ENCODE measurements at regions not wholly inside any gene's neighbourhood (a gene's known extent, or its start where the extent isn't known, plus 50 kb on each side); places are given as distances from the start of the nearest gene placed in this dataset.

DNA sequence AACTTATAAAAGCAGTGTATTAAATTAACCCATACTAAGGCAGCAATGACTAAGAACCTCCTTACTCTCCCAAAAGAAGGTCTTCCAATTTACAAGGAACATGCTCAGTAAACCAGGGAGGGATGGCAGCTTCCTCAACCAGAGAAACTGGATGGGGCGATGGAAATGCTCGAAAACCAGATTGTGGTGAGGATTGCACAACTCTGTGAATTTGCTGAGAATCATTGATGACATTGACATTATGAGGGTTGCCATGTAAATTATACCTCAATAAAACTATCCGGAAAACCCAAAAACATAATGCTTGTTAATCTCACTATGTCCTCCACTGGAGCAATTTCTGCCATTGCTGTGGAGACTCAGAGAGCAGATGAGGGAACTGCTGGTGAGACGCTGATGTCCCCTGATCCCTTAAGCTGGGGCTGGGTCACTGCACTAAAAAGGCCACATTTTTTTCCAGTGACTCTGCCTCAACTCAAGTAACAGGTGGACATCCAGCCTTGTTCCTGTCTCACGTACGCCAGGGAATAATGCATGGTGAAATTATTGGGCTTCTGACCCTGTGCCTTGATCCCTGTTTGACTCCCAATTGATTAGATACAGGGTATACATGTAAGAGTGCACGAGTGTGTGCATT lies 288.3 kb downstream of the CYP26B1 start:
- 76% methylated on average over 5 of the region's 7 CpGs for WGBS (ENCODE audit: insufficient coverage, low coverage, low lambda C conversion rate, missing lambda C conversion rate)
- no peak for TF ChIP-seq POLR2A (IDR thresholded peaks at IDR 0.05)
- TF ChIP-seq CTCF (IDR thresholded peaks at IDR 0.05), result no peak
- ATAC-seq, result no peak
- no peak for DNase-seq
- no peaks in the 10 kb centered on the region for H3K4me1 ChIP-seq
- intact Hi-C loops (cut with DNase I), result no loop called here
- H3K9me3 ChIP-seq, result no peaks in the 10 kb centered on the region
- no peaks in the 10 kb centered on the region for H3K36me3 ChIP-seq
- no peak overlapping the region for H3K27ac ChIP-seq
- H3K27me3 ChIP-seq, result no peaks in the 10 kb centered on the region
- no peak overlapping the region for H3K4me3 ChIP-seq

DNA sequence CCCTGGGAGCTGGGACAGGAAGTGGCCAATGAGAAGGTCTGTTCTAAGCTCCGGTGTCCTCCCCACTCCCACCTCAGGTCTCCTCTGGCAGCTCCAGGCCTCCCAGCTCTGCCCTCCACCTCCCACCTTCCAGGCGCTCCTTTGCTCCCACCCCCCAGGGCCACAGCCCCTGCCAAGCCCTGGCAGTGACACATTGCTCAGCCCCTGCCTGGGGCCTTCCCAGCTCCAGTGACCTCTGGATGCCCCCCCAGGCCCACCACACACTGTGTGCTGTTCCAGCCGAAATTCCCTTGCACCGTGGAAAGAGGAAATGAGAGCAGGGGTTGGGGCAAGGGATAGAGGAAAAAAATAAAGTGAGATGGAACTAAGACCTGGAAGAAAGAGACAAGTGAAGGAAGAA lies 289.6 kb downstream of the CYP26B1 start:
- no peak overlapping the region for H3K4me3 ChIP-seq
- H3K27me3 ChIP-seq, result no peaks in the 10 kb centered on the region
- DNase-seq (no peak), ATAC-seq (no peak)
- no peaks in the 10 kb centered on the region for H3K9me3 ChIP-seq
- H3K36me3 ChIP-seq, result no peaks in the 10 kb centered on the region
- no peak overlapping the region for H3K27ac ChIP-seq
- H3K4me1 ChIP-seq, result no peaks in the 10 kb centered on the region
- 23% methylated on average over 2 of the region's 4 CpGs for WGBS (ENCODE audit: insufficient coverage, low coverage, low lambda C conversion rate, missing lambda C conversion rate)
- intact Hi-C loops (cut with DNase I), result no loop called here
- TF ChIP-seq POLR2A (IDR thresholded peaks at IDR 0.05) (no peak), CTCF (IDR thresholded peaks at IDR 0.05) (no peak)

DNA sequence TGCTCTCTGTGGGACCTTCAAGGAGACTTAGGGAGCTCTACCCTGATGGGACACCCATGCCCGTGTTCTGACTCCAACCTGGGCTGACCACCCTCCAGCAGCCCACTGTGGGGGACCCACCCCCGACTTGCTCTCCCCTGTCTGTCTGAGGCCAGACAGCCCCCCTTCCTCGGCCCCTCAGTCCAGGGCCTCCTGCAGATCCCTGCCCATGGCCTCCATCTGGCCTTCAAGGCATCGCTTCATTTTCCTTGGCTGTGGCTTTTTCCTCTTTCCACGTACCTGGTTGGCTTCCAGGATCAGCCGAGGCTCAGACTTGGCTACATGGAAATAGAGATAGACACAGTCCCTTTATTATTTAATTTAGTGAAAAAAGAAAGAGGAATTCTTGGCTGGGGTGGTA lies 290.0 kb downstream of the CYP26B1 start:
- ATAC-seq (no peak), DNase-seq (no peak)
- no peaks in the 10 kb centered on the region for H3K36me3 ChIP-seq

GRCh38 chr2:71856773-71857525 lies 290.7 kb downstream of the CYP26B1 start:
- ATAC-seq, result peak; percentile 22 to 49 (median 32)
- intact Hi-C loops (cut with DNase I), result no loop called here
- Histone ChIP-seq H3K27ac (no peak overlapping the region), H3K4me3 (no peak overlapping the region), H3K9me3 (no peaks in the 10 kb centered on the region), H3K4me1 (no peaks in the 10 kb centered on the region), H3K36me3 (no peaks in the 10 kb centered on the region), H3K27me3 (no peaks in the 10 kb centered on the region)
- WGBS (ENCODE audit: insufficient coverage, low coverage, low lambda C conversion rate, missing lambda C conversion rate), result 48% methylated on average over 9 of the region's 10 CpGs
- TF ChIP-seq POLR2A (IDR thresholded peaks at IDR 0.05) (no peak), CTCF (IDR thresholded peaks at IDR 0.05) (no peak)
- no peak for DNase-seq

More for the DNA sequence above, 290.0 kb downstream of the CYP26B1 start:
- intact Hi-C loops (cut with DNase I), result no loop called here
- Histone ChIP-seq H3K4me1 (no peaks in the 10 kb centered on the region), H3K27ac (no peak overlapping the region), H3K4me3 (no peak overlapping the region), H3K27me3 (no peaks in the 10 kb centered on the region), H3K9me3 (no peaks in the 10 kb centered on the region)
- no peak for TF ChIP-seq CTCF (IDR thresholded peaks at IDR 0.05)
- no peak for TF ChIP-seq POLR2A (IDR thresholded peaks at IDR 0.05)
- 78% methylated on average over 3 of the region's 6 CpGs for WGBS (ENCODE audit: insufficient coverage, low coverage, low lambda C conversion rate, missing lambda C conversion rate)
